ENCODE measurements at regions not wholly inside any gene's neighbourhood (a gene's known extent, or its start where the extent isn't known, plus 50 kb on each side); places are given as distances from the start of the nearest gene placed in this dataset.

GRCh38 chr3:194758716-194759115 is 73.0 kb downstream of the FAM43A start:
- H3K18ac ChIP-seq (ENCODE audit: low read depth, low read length) = no peak overlapping the region
- no peak overlapping the region for H2BK120ac ChIP-seq (ENCODE audit: low read depth, low read length)
- H3K56ac ChIP-seq (ENCODE audit: extremely low read depth, insufficient read depth, low read length) = no peak overlapping the region
- no peak for TF ChIP-seq FOS (IDR thresholded peaks at IDR 0.05; ENCODE audit: low read depth, low read length)
- no peak for TF ChIP-seq POLR2A (IDR thresholded peaks at IDR 0.05; ENCODE audit: low read depth, low read length)
- TF ChIP-seq RCOR1 (IDR thresholded peaks at IDR 0.05; ENCODE audit: insufficient replicate concordance, low read length) = no peak
- no peak for TF ChIP-seq BHLHE40 (IDR thresholded peaks at IDR 0.05; ENCODE audit: low read depth, low read length)
- TF ChIP-seq ELK1 (IDR thresholded peaks at IDR 0.05; ENCODE audit: borderline replicate concordance, low read depth, low read length) = no peak
- TF ChIP-seq MAZ (IDR thresholded peaks at IDR 0.05; ENCODE audit: borderline replicate concordance, low read depth, low read length) = no peak
- no peak for TF ChIP-seq MAFK (IDR thresholded peaks at IDR 0.05; ENCODE audit: low read depth, low read length)
- TF ChIP-seq SMC3 (IDR thresholded peaks at IDR 0.05; ENCODE audit: low read depth, low read length) = no peak
- no peak for TF ChIP-seq RFX5 (IDR thresholded peaks at IDR 0.05; ENCODE audit: low read depth, low read length)
- TF ChIP-seq MXI1 (IDR thresholded peaks at IDR 0.05; ENCODE audit: borderline replicate concordance, low read depth, low read length) = no peak
- TF ChIP-seq CTCF (conservative IDR thresholded peaks at IDR 0.05; ENCODE audit: low read depth, low read length) = no peak
- no peak for TF ChIP-seq CHD1 (IDR thresholded peaks at IDR 0.05; ENCODE audit: low read depth, low read length)
- TF ChIP-seq RAD21 (IDR thresholded peaks at IDR 0.05; ENCODE audit: low read length) = no peak
- no peak for TF ChIP-seq USF2 (IDR thresholded peaks at IDR 0.05; ENCODE audit: low read depth, low read length)
- no peak for TF ChIP-seq NFE2L2 (IDR thresholded peaks at IDR 0.05; ENCODE audit: low read depth, low read length)
- TF ChIP-seq CEBPB (IDR thresholded peaks at IDR 0.05; ENCODE audit: low read depth, low read length) = no peak
- dilution Hi-C loops (cut with HindIII; ENCODE audit: low sequenced_read_pairs, unreplicated experiment) (no loop called here), intact Hi-C loops (cut with micrococcal nuclease) (no loop called here), in situ Hi-C loops (cut with MboI; ENCODE audit: low sequenced_read_pairs) (no loop called here)
- no peak overlapping the region for H2BK5ac ChIP-seq (ENCODE audit: low read depth, low read length, poor library complexity, severe bottlenecking)
- H3K27me3 ChIP-seq (ENCODE audit: control insufficient read depth, insufficient read depth, low read length) = peaks cover 58% of the 10 kb centered on the region
- no peak overlapping the region for H2BK20ac ChIP-seq (ENCODE audit: low read depth, low read length)
- ChIA-PET CTCF (no interaction called here), POLR2A (ENCODE audit: unreplicated experiment) (no interaction called here)
- no CpG with 5 or more reads among the region's 2 CpGs for WGBS, 2 experiments (ENCODE audit: extremely low coverage in 2 of 2, insufficient read length in 1 of 2)
- no peaks in the 10 kb centered on the region for H3K4me1 ChIP-seq (ENCODE audit: control insufficient read depth, insufficient read depth, low read length)
- H3K79me1 ChIP-seq (ENCODE audit: low read depth in 1 of 2, low read length in 2 of 2) = no peaks in the 10 kb centered on the region
- H3K23ac ChIP-seq (ENCODE audit: low read depth, low read length) = no peak overlapping the region
- no peaks in the 10 kb centered on the region for H3K36me3 ChIP-seq (ENCODE audit: control insufficient read depth, insufficient read depth, low read length)
- H3K9ac ChIP-seq (ENCODE audit: low read depth, low read length) = no peak overlapping the region
- H3K14ac ChIP-seq (replicated peaks; ENCODE audit: low read depth, low read length) = no peak overlapping the region
- no peak overlapping the region for H3K27ac ChIP-seq (ENCODE audit: insufficient read depth, low read length)
- no TSS peak for BruUV-seq (replicated peaks)
- H2AK9ac ChIP-seq (replicated peaks; ENCODE audit: low read depth, low read length, poor library complexity) = no peak overlapping the region
- no peak overlapping the region for H4K5ac ChIP-seq (ENCODE audit: low read depth, low read length)
- H2AK5ac ChIP-seq (ENCODE audit: low read depth, low read length) = no peak overlapping the region
- no peak overlapping the region for H3K4ac ChIP-seq (ENCODE audit: low read depth, low read length)
- no peak overlapping the region for H3K4me2 ChIP-seq (ENCODE audit: low read depth, low read length)
- H3K9me3 ChIP-seq (ENCODE audit: control insufficient read depth, insufficient read depth, low read length) = no peaks in the 10 kb centered on the region
- no peak overlapping the region for H4K8ac ChIP-seq (ENCODE audit: low read depth in 2 of 2, low read length in 2 of 2)
- no peaks in the 10 kb centered on the region for H3K9me1 ChIP-seq (ENCODE audit: insufficient read depth, low read length)
- ATAC-seq (ENCODE audit: low read depth) (no peak), DNase-seq (no peak)
- H3K4me3 ChIP-seq (ENCODE audit: insufficient read depth, low read depth, low read length) = no peak overlapping the region
- no peak overlapping the region for H2AFZ ChIP-seq (replicated peaks; ENCODE audit: low read length, poor library complexity)
- H4K20me1 ChIP-seq (ENCODE audit: insufficient read depth, low read length) = no peaks in the 10 kb centered on the region
- H4K91ac ChIP-seq (ENCODE audit: insufficient read depth, low read depth, low read length) = no peak overlapping the region
- H2BK15ac ChIP-seq (ENCODE audit: low read depth, low read length) = no peak overlapping the region

Data from IMR-90 (cell line).